GM18858 (cell line): ENCODE measurements at regions not wholly inside any gene's neighbourhood (a gene's known extent, or its start where the extent isn't known, plus 50 kb on each side); places are given as distances from the start of the nearest gene placed in this dataset.

Experiments
- ATAC-seq: cut with Tn5 transposase; IDR thresholded peaks from one replicate; pipeline ENCODE4 v1.9.1; 2021; ENCODE audit not compliant: unreplicated experiment

- no peak for ATAC-seq
These were observed 564.3 kb downstream of the USP25 start for GRCh38 chr21:16294128-16294527.

- ATAC-seq: no peak
These were observed 573.1 kb downstream of the USP25 start for GRCh38 chr21:16302851-16303282.

- ATAC-seq: no peak
These were observed 574.7 kb downstream of the USP25 start for GRCh38 chr21:16304174-16305095.

GRCh38 chr21:16305686-16306085 is 575.9 kb downstream of the USP25 start:
- ATAC-seq: no peak

DNA sequence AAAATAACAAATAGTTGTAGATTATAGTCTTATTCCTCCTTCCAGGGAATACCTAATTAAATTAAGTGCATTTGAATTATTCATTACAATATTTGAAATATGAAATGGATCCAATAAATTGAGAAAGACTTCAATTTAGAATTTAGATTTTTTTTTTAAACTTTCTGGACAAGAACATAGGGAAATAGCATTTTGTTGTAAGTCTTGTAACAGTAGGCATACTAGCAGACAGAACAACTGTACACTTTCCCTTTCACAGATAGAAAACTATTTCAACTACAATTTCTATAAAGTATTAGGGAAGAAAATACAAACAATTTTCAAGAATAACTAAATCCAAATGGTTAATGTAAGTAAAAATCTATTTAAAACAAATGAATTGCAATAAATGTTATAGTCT is 577.5 kb downstream of the USP25 start:
- no peak for ATAC-seq

- peak; percentile 98 for ATAC-seq
These were observed 578.5 kb downstream of the USP25 start for GRCh38 chr21:16308269-16308668.

- no peak for ATAC-seq
These were observed 579.6 kb downstream of the USP25 start for GRCh38 chr21:16309250-16309971.

DNA sequence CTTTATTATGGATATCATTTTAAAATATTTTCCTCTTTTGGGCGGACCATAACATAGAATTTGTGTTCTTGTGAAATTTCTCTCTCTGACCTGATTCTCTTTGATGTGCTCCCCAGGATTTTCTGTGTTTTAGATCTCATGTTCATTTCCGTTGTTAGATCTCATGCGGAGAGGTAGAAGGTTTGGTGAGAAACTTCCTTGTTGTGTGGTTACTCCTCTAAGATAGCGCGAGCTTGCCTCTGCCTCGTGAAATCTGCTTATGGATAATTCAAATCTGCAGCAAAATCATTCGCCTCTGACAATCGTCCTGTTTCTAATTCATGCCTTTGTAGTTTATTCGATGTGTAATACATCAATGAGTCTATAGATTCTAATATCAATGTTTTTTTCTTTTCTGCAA is 580.4 kb downstream of the USP25 start:
- no peak for ATAC-seq

- ATAC-seq: no peak
These were observed 581.4 kb downstream of the USP25 start for GRCh38 chr21:16311229-16311628.

DNA sequence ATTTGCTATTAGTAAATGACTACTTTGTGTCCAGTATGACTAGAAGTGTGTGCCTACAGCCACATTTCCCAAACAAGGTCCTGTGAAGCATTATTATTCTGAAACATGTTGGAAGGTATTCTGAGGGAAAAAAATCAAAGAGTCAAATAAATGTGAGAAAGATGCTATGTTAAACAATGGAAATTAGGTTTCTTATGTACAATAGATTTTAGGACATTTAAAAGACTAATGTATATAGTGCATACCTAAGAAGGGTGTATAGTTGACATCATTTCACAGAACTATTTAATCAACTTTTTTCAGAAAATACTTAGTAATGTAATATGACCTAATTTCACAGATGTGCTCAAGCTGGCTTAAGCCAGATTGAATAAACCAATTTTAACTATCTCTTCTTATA is 582.5 kb downstream of the USP25 start:
- ATAC-seq: no peak

DNA sequence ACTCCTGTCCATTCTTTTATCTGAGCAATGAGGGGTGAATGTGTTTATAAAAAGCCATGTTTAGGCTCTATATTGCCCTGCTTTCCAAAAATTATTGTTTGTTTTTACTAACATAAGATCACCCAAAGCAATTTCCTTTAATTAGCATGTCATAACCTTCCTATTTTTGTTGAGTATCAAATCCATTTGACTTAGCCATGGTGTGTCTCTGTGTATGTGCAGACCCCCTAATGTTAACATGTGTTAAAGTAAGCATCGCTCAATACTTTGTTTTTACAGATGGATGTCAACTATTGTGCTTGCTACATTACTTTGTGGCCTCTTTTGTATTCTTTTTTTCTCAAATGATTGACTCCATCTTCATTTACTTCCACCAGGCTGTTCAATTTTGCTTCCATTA is 585.4 kb downstream of the USP25 start:
- ATAC-seq: no peak

- ATAC-seq: no peak
These were observed 589.0 kb downstream of the USP25 start for GRCh38 chr21:16318651-16319300.

GRCh38 chr21:16320110-16320509 is 590.3 kb downstream of the USP25 start:
- ATAC-seq: no peak

GRCh38 chr21:16322454-16322853 is 592.7 kb downstream of the USP25 start:
- no peak for ATAC-seq

DNA sequence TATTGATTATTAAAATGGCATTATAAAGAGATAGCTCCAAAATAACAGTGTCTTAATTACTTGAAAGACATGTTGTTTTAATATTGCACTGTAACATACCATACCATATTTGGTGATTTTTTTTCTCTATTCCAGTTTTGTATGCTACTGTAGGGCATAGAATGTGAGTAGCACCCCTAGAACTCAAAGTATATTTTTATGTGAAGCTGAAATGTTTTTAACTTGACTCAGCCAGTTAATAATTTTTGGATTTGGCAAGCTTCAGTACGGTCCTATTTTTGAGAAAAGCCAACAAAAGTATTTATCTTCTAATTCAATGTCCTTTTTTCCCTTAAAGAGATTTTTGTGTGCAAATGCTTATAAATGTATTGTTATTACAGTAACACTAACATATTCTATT is 593.8 kb downstream of the USP25 start:
- no peak for ATAC-seq

- no peak for ATAC-seq
These were observed 594.8 kb downstream of the USP25 start for GRCh38 chr21:16324630-16325029.

DNA sequence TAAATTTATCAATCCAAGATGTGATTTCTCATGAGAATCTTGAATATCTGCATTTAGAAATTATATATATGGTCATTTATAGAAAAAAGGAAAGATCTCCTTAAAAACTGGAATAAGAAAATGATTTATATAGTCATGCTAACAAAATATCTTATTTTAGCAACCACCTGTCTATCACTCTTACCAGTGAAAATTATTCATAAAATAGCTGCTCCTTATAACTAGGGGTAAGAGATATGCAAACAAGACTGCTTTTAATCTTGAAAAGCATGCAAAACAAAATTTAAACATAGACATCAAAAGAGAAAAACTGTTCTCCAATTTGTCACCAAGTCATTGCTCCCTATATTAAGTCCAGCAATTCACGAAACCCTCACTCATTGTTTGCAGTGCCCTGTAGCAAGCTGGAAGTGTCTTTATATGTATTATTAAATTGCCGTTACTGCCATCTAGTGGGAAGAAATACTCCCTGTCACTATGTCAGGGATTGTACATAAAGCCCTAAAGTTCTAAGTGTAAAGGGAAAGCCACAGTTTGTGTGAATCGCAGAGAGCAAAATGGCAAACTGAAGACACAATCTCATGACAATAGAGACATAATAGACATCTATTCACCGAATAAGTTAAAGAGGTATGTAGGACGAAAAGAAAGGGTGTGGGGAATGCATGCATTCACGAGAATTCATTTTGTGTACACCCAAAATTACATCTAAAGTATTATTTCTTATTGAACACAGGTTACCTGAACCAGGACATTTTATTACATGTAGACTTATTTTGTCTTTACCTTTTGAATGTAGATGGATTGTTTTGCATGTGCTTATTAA is 600.5 kb downstream of the USP25 start:
- ATAC-seq: peak; percentile 83

GRCh38 chr21:16330908-16331268 is 601.1 kb downstream of the USP25 start:
- no peak for ATAC-seq

DNA sequence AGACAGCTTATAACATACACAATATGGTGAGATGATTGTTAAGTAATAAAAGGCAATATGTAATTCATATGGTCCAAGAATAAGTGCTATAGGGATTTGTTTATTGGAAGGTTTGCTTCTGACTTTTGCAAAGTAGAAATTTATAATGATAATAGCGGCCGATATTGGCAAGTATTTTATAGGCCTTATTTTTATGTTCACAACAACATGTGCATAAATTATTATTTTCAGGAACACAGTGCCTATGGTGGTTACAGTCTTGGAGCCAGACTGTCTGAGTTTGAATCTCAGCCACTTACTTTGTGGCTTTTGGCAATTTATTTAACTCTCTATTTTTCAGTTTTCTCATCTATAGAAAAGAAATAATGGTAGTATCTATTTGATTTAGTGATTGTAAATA is 607.5 kb downstream of the USP25 start:
- no peak for ATAC-seq

DNA sequence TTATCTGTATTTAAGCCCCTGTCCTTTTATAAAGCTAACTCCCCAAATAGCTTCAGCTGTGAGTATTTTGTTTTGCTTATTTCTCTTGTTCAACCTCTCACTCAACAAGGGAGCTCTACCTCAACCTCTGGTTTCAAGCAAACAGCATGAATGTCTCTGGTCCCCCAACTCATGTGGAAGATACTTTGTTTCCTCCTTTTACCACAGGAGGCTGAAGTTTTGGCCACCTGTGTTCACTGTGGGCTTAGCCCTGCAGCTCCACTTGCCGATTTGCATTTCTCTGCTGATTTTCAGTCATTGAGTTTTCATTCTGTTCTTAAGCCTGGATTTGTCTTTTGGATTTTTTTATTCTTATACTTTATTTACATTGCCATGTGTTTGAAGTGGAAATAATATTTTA is 613.1 kb downstream of the USP25 start:
- ATAC-seq: no peak

GRCh38 chr21:16343776-16344175 is 614.0 kb downstream of the USP25 start:
- no peak for ATAC-seq
